ENCODE measurements at regions not wholly inside any gene's neighbourhood (a gene's known extent, or its start where the extent isn't known, plus 50 kb on each side); places are given as distances from the start of the nearest gene placed in this dataset.

GRCh38 chr5:32504329-32504988 is 59.9 kb upstream of the ZFR start:
- no peaks in the 10 kb centered on the region for H3K27me3 ChIP-seq (replicated peaks in 2 of 5; ENCODE audit: control insufficient read depth in 4 of 5, insufficient read depth in 5 of 5, low read length in 4 of 5)
- peak overlapping the region; percentile 43 to 75 for H3K27ac ChIP-seq (ENCODE audit: insufficient read depth in 1 of 2, low read depth in 1 of 2, low read length in 2 of 2, poor library complexity in 1 of 2, severe bottlenecking in 2 of 2)
- H3K9me3 ChIP-seq (ENCODE audit: control extremely low read depth in 1 of 5, control insufficient read depth in 4 of 5, insufficient read depth in 2 of 5, low read depth in 1 of 5, low read length in 4 of 5): no peaks in the 10 kb centered on the region
- peak overlapping the region in 6 of 7 experiments; percentile 34 to 71 (median 50) for H3K4me3 ChIP-seq (ENCODE audit: control insufficient read depth in 1 of 7, extremely low read depth in 1 of 7, insufficient read depth in 4 of 7, low read depth in 2 of 7, low read length in 6 of 7)
- peak in 2 of 3 donors; percentile 70 to 76 for DNase-seq
- ChIA-PET POLR2A (interaction anchor here (0.5 to 2.1 kb wide), 3 partner anchors 9 to 125 kb away, joined by 3 to 8 read pairs (median 4); partner anchors contain the start of gene SUB1), CTCF (interaction anchor here (1.3 to 4.0 kb wide), 8 partner anchors 15 to 88 kb away, joined by 3 to 38 read pairs (median 4); partner anchors contain the start of gene SUB1)
- H3K4me1 ChIP-seq (ENCODE audit: control extremely low read depth in 1 of 4, control insufficient read depth in 4 of 4, insufficient read depth in 4 of 4, low read length in 3 of 4): peaks cover 22 to 32% (median 31%) of the 10 kb centered on the region in 4 experiments
- H3K36me3 ChIP-seq (ENCODE audit: control insufficient read depth in 4 of 4, insufficient read depth in 4 of 4, low read length in 3 of 4): no peaks in the 10 kb centered on the region
- WGBS (ENCODE audit: insufficient coverage): 0% methylated on average over 7 of the region's 8 CpGs

- POLR2A ChIA-PET: interaction anchor here (0.6 to 0.7 kb wide), 2 partner anchors 28 to 735 kb away, joined by 3 to 4 read pairs; no protein-coding TSS in a partner anchor
- no peak overlapping the region for H3K27ac ChIP-seq (ENCODE audit: insufficient read depth in 1 of 2, low read depth in 1 of 2, low read length in 2 of 2, poor library complexity in 1 of 2, severe bottlenecking in 2 of 2)
- CTCF ChIA-PET: interaction anchor here (1.4 to 4.0 kb wide), 3 partner anchors 13 to 87 kb away, joined by 3 to 38 read pairs (median 6); partner anchors contain the start of gene SUB1
- H3K4me1 ChIP-seq (ENCODE audit: control extremely low read depth in 1 of 4, control insufficient read depth in 4 of 4, insufficient read depth in 4 of 4, low read length in 3 of 4): peaks cover 23 to 42% (median 34%) of the 10 kb centered on the region in 4 experiments
- 95% methylated on average over 7 of the region's 7 CpGs for WGBS (ENCODE audit: insufficient coverage)
- H3K4me3 ChIP-seq (ENCODE audit: control insufficient read depth in 1 of 7, extremely low read depth in 1 of 7, insufficient read depth in 4 of 7, low read depth in 2 of 7, low read length in 6 of 7): no peak overlapping the region
- H3K9me3 ChIP-seq (ENCODE audit: control extremely low read depth in 1 of 5, control insufficient read depth in 4 of 5, insufficient read depth in 2 of 5, low read depth in 1 of 5, low read length in 4 of 5): no peaks in the 10 kb centered on the region
- DNase-seq: no peak
- no peaks in the 10 kb centered on the region for H3K36me3 ChIP-seq (ENCODE audit: control insufficient read depth in 4 of 4, insufficient read depth in 4 of 4, low read length in 3 of 4)
- no peaks in the 10 kb centered on the region for H3K27me3 ChIP-seq (replicated peaks in 2 of 5; ENCODE audit: control insufficient read depth in 4 of 5, insufficient read depth in 5 of 5, low read length in 4 of 5)
Observed at GRCh38 chr5:32503261-32503660, 58.7 kb upstream of the ZFR start.

GRCh38 chr5:32501071-32502002 is 56.8 kb upstream of the ZFR start:
- no peaks in the 10 kb centered on the region for H3K27me3 ChIP-seq (replicated peaks in 2 of 5; ENCODE audit: control insufficient read depth in 4 of 5, insufficient read depth in 5 of 5, low read length in 4 of 5)
- ChIA-PET POLR2A (no interaction called here), CTCF (interaction anchor here (1.0 to 4.8 kb wide), 4 partner anchors 10 to 111 kb away, joined by 3 to 23 read pairs (median 6); no protein-coding TSS in a partner anchor)
- 100% methylated on average over 10 of the region's 16 CpGs for WGBS (ENCODE audit: insufficient coverage)
- H3K36me3 ChIP-seq (ENCODE audit: control insufficient read depth in 4 of 4, insufficient read depth in 4 of 4, low read length in 3 of 4): no peaks in the 10 kb centered on the region
- no peaks in the 10 kb centered on the region for H3K9me3 ChIP-seq (ENCODE audit: control extremely low read depth in 1 of 5, control insufficient read depth in 4 of 5, insufficient read depth in 2 of 5, low read depth in 1 of 5, low read length in 4 of 5)
- H3K27ac ChIP-seq (ENCODE audit: insufficient read depth in 1 of 2, low read depth in 1 of 2, low read length in 2 of 2, poor library complexity in 1 of 2, severe bottlenecking in 2 of 2): no peak overlapping the region
- H3K4me3 ChIP-seq (ENCODE audit: control insufficient read depth in 1 of 7, extremely low read depth in 1 of 7, insufficient read depth in 4 of 7, low read depth in 2 of 7, low read length in 6 of 7): no peak overlapping the region
- DNase-seq: no peak
- peaks cover 18 to 40% (median 31%) of the 10 kb centered on the region in 4 experiments for H3K4me1 ChIP-seq (ENCODE audit: control extremely low read depth in 1 of 4, control insufficient read depth in 4 of 4, insufficient read depth in 4 of 4, low read length in 3 of 4)

DNA sequence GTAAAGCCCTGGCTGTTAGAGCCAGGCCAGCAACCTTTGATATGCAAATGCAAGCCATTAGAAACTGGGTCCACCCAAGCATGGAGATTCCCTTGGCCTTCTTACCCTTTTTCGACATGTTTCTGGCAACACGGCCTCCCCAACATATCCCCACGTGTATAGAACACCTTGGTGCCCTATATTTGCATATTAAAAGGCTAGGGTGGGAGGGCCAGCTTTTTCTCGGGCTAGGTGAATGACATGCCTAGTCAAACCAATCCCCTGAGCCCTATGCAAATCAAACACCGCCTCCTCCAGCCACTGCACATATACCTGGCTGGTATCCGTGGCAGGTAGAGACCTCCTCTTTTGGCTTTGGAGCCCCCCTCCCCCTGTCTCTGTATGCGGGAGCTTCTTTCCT is 55.6 kb upstream of the ZFR start:
- DNase-seq: no peak
- ChIA-PET CTCF (interaction anchor here (1.3 to 4.8 kb wide), 4 partner anchors 10 to 93 kb away, joined by 3 to 27 read pairs (median 14); no protein-coding TSS in a partner anchor), POLR2A (no interaction called here)
- Histone ChIP-seq H3K4me1 (ENCODE audit: control extremely low read depth in 1 of 4, control insufficient read depth in 4 of 4, insufficient read depth in 4 of 4, low read length in 3 of 4) (peaks cover 10 to 32% (median 20%) of the 10 kb centered on the region in 4 experiments), H3K27ac (ENCODE audit: insufficient read depth in 1 of 2, low read depth in 1 of 2, low read length in 2 of 2, poor library complexity in 1 of 2, severe bottlenecking in 2 of 2) (no peak overlapping the region), H3K4me3 (ENCODE audit: control insufficient read depth in 1 of 7, extremely low read depth in 1 of 7, insufficient read depth in 4 of 7, low read depth in 2 of 7, low read length in 6 of 7) (no peak overlapping the region), H3K9me3 (ENCODE audit: control extremely low read depth in 1 of 5, control insufficient read depth in 4 of 5, insufficient read depth in 2 of 5, low read depth in 1 of 5, low read length in 4 of 5) (no peaks in the 10 kb centered on the region), H3K36me3 (ENCODE audit: control insufficient read depth in 4 of 4, insufficient read depth in 4 of 4, low read length in 3 of 4) (no peaks in the 10 kb centered on the region), H3K27me3 (replicated peaks in 2 of 5; ENCODE audit: control insufficient read depth in 4 of 5, insufficient read depth in 5 of 5, low read length in 4 of 5) (no peaks in the 10 kb centered on the region)
- 98% methylated on average over 7 of the region's 7 CpGs for WGBS (ENCODE audit: insufficient coverage)

GRCh38 chr5:32499261-32499660 is 54.7 kb upstream of the ZFR start:
- Histone ChIP-seq H3K4me3 (ENCODE audit: control insufficient read depth in 1 of 7, extremely low read depth in 1 of 7, insufficient read depth in 4 of 7, low read depth in 2 of 7, low read length in 6 of 7) (no peak overlapping the region), H3K27ac (ENCODE audit: insufficient read depth in 1 of 2, low read depth in 1 of 2, low read length in 2 of 2, poor library complexity in 1 of 2, severe bottlenecking in 2 of 2) (no peak overlapping the region), H3K4me1 (ENCODE audit: control extremely low read depth in 1 of 4, control insufficient read depth in 4 of 4, insufficient read depth in 4 of 4, low read length in 3 of 4) (peaks cover 4 to 25% (median 11%) of the 10 kb centered on the region in 4 experiments), H3K9me3 (ENCODE audit: control extremely low read depth in 1 of 5, control insufficient read depth in 4 of 5, insufficient read depth in 2 of 5, low read depth in 1 of 5, low read length in 4 of 5) (no peaks in the 10 kb centered on the region), H3K27me3 (replicated peaks in 2 of 5; ENCODE audit: control insufficient read depth in 4 of 5, insufficient read depth in 5 of 5, low read length in 4 of 5) (no peaks in the 10 kb centered on the region), H3K36me3 (ENCODE audit: control insufficient read depth in 4 of 4, insufficient read depth in 4 of 4, low read length in 3 of 4) (no peaks in the 10 kb centered on the region)
- ChIA-PET CTCF (interaction anchor here (0.9 to 4.8 kb wide), 5 partner anchors 9 to 94 kb away, joined by 3 to 27 read pairs (median 5); no protein-coding TSS in a partner anchor), POLR2A (no interaction called here)
- WGBS (ENCODE audit: insufficient coverage): 83% methylated on average over 1 of the region's 2 CpGs
- peak in 2 of 3 donors; percentile 33 to 34 for DNase-seq

- Histone ChIP-seq H3K36me3 (ENCODE audit: control insufficient read depth in 4 of 4, insufficient read depth in 4 of 4, low read length in 3 of 4) (no peaks in the 10 kb centered on the region), H3K4me1 (ENCODE audit: control extremely low read depth in 1 of 4, control insufficient read depth in 4 of 4, insufficient read depth in 4 of 4, low read length in 3 of 4) (peaks cover 0 to 18% (median 5%) of the 10 kb centered on the region in 4 experiments), H3K27ac (ENCODE audit: insufficient read depth in 1 of 2, low read depth in 1 of 2, low read length in 2 of 2, poor library complexity in 1 of 2, severe bottlenecking in 2 of 2) (no peak overlapping the region), H3K4me3 (ENCODE audit: control insufficient read depth in 1 of 7, extremely low read depth in 1 of 7, insufficient read depth in 4 of 7, low read depth in 2 of 7, low read length in 6 of 7) (no peak overlapping the region), H3K27me3 (replicated peaks in 2 of 5; ENCODE audit: control insufficient read depth in 4 of 5, insufficient read depth in 5 of 5, low read length in 4 of 5) (no peaks in the 10 kb centered on the region), H3K9me3 (ENCODE audit: control extremely low read depth in 1 of 5, control insufficient read depth in 4 of 5, insufficient read depth in 2 of 5, low read depth in 1 of 5, low read length in 4 of 5) (no peaks in the 10 kb centered on the region)
- ChIA-PET POLR2A (interaction anchor here (0.6 kb wide), 1 partner anchor 966 kb away, joined by 3 read pairs; the partner anchor contains the start of genes C5orf22 and DROSHA), CTCF (interaction anchor here (0.6 to 4.8 kb wide), 6 partner anchors 9 to 92 kb away, joined by 3 to 27 read pairs (median 5); no protein-coding TSS in a partner anchor)
- DNase-seq: no peak
Observed at GRCh38 chr5:32498484-32498883, 53.9 kb upstream of the ZFR start.
